D721Med (cell line): ENCODE measurements at regions not wholly inside any gene's neighbourhood (a gene's known extent, or its start where the extent isn't known, plus 50 kb on each side); places are given as distances from the start of the nearest gene placed in this dataset.
A peak's percentile ranks its signal among the peaks of the same experiment; 100 is the strongest.

ENCODE experiments used
- DNase-seq: peaks from one replicate; pipeline ENCODE4 v3.0.0; 2011; ENCODE audit warnings: low spot score; ENCODE audit not compliant: insufficient read length
- FAIRE-seq: peaks from 2 replicates; lab custom pipeline; 2011; peaks lifted over from hg19 to GRCh38; lab: Jason Lieb, UNC
- TF ChIP-seq, protein P1 (sequence below): IDR thresholded peaks from 2 replicates; pipeline ENCODE4 v1.5.1; 2012; ENCODE audit warnings: mild to moderate bottlenecking, control low read depth; ENCODE audit not compliant: insufficient read depth; ENCODE audit errors: missing control alignments

GRCh38 chr10:2981361-2981801 is 86.0 kb upstream of the PFKP start:
- TF ChIP-seq, protein P1, sequence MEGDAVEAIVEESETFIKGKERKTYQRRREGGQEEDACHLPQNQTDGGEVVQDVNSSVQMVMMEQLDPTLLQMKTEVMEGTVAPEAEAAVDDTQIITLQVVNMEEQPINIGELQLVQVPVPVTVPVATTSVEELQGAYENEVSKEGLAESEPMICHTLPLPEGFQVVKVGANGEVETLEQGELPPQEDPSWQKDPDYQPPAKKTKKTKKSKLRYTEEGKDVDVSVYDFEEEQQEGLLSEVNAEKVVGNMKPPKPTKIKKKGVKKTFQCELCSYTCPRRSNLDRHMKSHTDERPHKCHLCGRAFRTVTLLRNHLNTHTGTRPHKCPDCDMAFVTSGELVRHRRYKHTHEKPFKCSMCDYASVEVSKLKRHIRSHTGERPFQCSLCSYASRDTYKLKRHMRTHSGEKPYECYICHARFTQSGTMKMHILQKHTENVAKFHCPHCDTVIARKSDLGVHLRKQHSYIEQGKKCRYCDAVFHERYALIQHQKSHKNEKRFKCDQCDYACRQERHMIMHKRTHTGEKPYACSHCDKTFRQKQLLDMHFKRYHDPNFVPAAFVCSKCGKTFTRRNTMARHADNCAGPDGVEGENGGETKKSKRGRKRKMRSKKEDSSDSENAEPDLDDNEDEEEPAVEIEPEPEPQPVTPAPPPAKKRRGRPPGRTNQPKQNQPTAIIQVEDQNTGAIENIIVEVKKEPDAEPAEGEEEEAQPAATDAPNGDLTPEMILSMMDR: no peak
- FAIRE-seq: no peak
- no peak for DNase-seq

DNA sequence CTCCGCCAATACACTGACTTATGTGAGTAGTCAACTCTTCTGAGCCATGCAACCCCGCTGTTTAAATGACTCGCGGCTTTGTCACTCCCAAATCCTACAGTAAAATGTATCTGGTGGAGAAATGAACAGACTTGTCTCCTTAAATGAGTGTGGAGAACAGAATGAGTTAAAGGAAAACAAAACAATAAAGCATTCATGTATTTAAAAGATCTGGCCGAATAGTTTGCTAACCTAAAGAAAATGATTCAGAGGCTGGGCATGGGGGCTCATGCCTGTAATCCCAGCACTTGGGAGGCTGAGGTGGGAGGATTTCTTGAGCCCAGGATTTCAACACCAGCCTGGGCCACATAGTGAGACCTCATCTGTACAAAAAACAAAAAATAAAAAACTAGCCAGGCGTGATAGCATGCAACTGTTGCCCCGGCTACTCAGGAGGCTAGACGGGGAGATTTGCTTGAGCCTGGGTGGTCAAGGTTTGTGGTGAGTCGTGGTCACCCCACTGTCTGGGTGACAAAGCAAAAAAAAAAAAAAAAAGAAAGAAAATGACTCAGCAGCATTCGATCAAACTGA is 86.5 kb upstream of the PFKP start:
- TF ChIP-seq, protein P1: no peak
- no peak for FAIRE-seq

GRCh38 chr10:2980116-2980515 is 87.2 kb upstream of the PFKP start:
- DNase-seq: no peak
- TF ChIP-seq, protein P1: no peak
- no peak for FAIRE-seq

More for the DNA sequence above, 86.5 kb upstream of the PFKP start:
- no peak for DNase-seq

DNA sequence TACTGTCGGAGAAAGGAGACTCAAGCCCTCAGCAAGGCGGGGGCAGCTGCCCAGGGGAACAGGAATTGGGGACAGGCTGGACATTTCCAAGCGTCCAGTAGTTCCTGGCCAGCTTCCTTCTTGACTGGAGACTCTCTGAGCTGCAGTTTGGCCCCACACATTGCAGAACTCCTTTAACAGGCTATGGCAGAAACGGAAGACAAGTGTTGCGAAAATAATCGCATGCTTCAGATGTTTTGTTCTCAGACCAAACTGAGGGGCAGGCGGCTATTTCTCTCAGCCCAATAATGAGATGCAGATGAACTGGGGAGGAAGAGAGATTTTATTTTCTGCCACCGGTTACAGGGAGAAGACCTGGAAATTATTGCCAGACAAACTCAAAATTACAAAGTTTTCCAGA is 88.0 kb upstream of the PFKP start:
- FAIRE-seq (no peak), DNase-seq (no peak)
- TF ChIP-seq, protein P1: no peak

DNA sequence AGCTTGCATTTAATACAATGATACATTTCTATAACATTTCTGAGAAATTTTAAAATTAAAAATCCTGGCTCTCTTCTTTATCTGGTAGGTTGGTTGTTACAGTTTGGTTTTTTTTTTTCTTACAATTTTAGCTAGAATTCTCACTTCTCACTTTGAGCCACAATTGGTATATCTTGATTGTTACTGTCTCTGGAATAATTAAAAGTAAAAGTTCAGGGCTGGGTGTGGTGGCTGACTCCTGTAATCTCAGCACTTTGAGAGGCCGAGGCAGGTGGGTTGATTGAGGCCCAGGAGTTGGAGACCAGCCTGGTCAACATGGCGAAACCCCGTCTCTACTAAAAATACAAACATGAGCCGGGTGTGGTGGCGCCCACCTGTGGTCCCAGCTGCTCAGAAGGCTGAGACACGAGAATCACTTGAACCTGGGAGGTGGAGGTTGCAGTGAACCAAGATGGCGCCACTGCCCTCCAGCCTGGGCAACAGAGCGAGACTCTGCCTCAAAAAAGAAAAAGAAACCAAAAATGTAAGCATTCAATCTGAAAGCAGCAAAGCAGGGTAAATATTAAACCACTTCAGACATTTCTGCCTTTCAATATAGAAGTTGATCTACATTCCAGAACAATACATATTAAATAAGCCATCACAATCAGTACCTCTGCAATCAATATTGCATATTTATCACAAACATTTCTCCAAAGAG is 88.6 kb upstream of the PFKP start:
- TF ChIP-seq, protein P1: no peak
- FAIRE-seq (no peak), DNase-seq (no peak)

GRCh38 chr10:2978111-2978510 is 89.2 kb upstream of the PFKP start:
- peak; percentile 70 for FAIRE-seq
- TF ChIP-seq, protein P1: peak; percentile 71
- DNase-seq: peak; percentile 52

GRCh38 chr10:2974503-2975207 is 92.7 kb upstream of the PFKP start:
- FAIRE-seq (no peak), DNase-seq (no peak)
- TF ChIP-seq, protein P1: no peak
